ENCODE measurements at regions not wholly inside any gene's neighbourhood (a gene's known extent, or its start where the extent isn't known, plus 50 kb on each side); places are given as distances from the start of the nearest gene placed in this dataset.

GRCh38 chr6:170186941-170187668 lies 103.8 kb downstream of the DLL1 start:
- Mint-ChIP-seq H3K36me3 (no peaks in the 10 kb centered on the region), H3K27me3 (peaks cover 0 to 2% (median 0%) of the 10 kb centered on the region in 5 donors), H3K4me1 (peaks cover 7 to 21% (median 13%) of the 10 kb centered on the region in 4 donors), H3K4me3 (no peak overlapping the region), H3K27ac (no peak overlapping the region), H3K9me3 (peaks cover 0 to 17% (median 0%) of the 10 kb centered on the region in 9 donors)
- POLR2A ChIA-PET = no interaction called here
- no peak for DNase-seq
- ATAC-seq = no peak

GRCh38 chr6:170186006-170186935 lies 104.6 kb downstream of the DLL1 start:
- DNase-seq = peak in 1 of 10 donors; percentile 43
- Mint-ChIP-seq H3K9me3 (peaks cover 0 to 21% (median 0%) of the 10 kb centered on the region in 9 donors), H3K4me3 (no peak overlapping the region), H3K36me3 (no peaks in the 10 kb centered on the region), H3K4me1 (peaks cover 12 to 24% (median 16%) of the 10 kb centered on the region in 4 donors), H3K27me3 (peaks cover 0 to 2% (median 0%) of the 10 kb centered on the region in 5 donors), H3K27ac (no peak overlapping the region)
- POLR2A ChIA-PET = no interaction called here
- ATAC-seq = no peak

- H3K27me3 Mint-ChIP-seq = peaks cover 0 to 2% (median 0%) of the 10 kb centered on the region in 5 donors
- no peaks in the 10 kb centered on the region for H3K36me3 Mint-ChIP-seq
- H3K4me1 Mint-ChIP-seq = peaks cover 12 to 24% (median 16%) of the 10 kb centered on the region in 4 donors
- ATAC-seq = no peak
- POLR2A ChIA-PET = no interaction called here
- H3K4me3 Mint-ChIP-seq = no peak overlapping the region
- no peak for DNase-seq
- H3K9me3 Mint-ChIP-seq = peaks cover 0 to 21% (median 0%) of the 10 kb centered on the region in 9 donors
- no peak overlapping the region for H3K27ac Mint-ChIP-seq
These were observed 105.5 kb downstream of the DLL1 start for GRCh38 chr6:170185175-170185978.

DNA sequence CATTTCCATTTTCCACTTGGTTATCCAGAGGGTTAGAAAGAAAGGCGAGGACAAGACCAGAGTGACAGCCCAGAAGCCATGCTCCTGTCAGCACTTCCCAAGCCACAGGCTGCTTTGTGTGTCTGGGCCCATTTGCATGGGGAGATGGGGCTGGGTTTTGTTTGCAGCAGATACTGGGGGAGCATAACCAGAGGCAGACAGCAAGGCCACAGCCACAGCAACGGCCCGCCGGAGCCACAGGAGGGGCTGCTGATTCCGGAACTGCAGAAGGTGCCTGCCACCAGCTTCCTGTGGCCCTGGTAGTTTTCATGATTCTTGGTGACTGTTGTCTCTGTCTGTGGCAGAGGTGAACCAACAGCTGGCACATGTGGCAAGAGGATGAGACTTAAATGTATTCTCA lies 106.6 kb downstream of the DLL1 start:
- H3K27ac Mint-ChIP-seq = peak overlapping the region in 3 of 10 donors; percentile 10 to 50 (median 29)
- POLR2A ChIA-PET = interaction anchor here (0.6 kb wide), 1 partner anchor 333 kb away, joined by 5 read pairs; no protein-coding TSS in a partner anchor
- DNase-seq (peak in 3 of 10 donors; percentile 22 to 54 (median 31)), ATAC-seq (peak; percentile 41 to 68)
- H3K36me3 Mint-ChIP-seq = no peaks in the 10 kb centered on the region
- H3K4me3 Mint-ChIP-seq = peak overlapping the region in 1 of 10 donors; percentile 33
- H3K4me1 Mint-ChIP-seq = peaks cover 12 to 24% (median 16%) of the 10 kb centered on the region in 4 donors
- H3K9me3 Mint-ChIP-seq = peaks cover 0 to 21% (median 0%) of the 10 kb centered on the region in 9 donors
- no peaks in the 10 kb centered on the region for H3K27me3 Mint-ChIP-seq

GRCh38 chr6:170183521-170183920 lies 107.4 kb downstream of the DLL1 start:
- POLR2A ChIA-PET = no interaction called here
- H3K9me3 Mint-ChIP-seq = peaks cover 0 to 21% (median 0%) of the 10 kb centered on the region in 9 donors
- H3K36me3 Mint-ChIP-seq = no peaks in the 10 kb centered on the region
- ATAC-seq = no peak
- DNase-seq = no peak
- no peaks in the 10 kb centered on the region for H3K27me3 Mint-ChIP-seq
- peak overlapping the region in 5 of 10 donors; percentile 2 to 78 (median 17) for H3K27ac Mint-ChIP-seq
- peaks cover 12 to 24% (median 16%) of the 10 kb centered on the region in 4 donors for H3K4me1 Mint-ChIP-seq
- no peak overlapping the region for H3K4me3 Mint-ChIP-seq

- Mint-ChIP-seq H3K27ac (peak overlapping the region in 1 of 10 donors; percentile 17), H3K36me3 (no peaks in the 10 kb centered on the region), H3K9me3 (peaks cover 0 to 21% (median 0%) of the 10 kb centered on the region in 9 donors), H3K4me1 (peaks cover 12 to 24% (median 16%) of the 10 kb centered on the region in 4 donors), H3K27me3 (no peaks in the 10 kb centered on the region), H3K4me3 (no peak overlapping the region)
- ATAC-seq (no peak), DNase-seq (no peak)
- POLR2A ChIA-PET = no interaction called here
These were observed 108.1 kb downstream of the DLL1 start for GRCh38 chr6:170182781-170183120.

GRCh38 chr6:170182093-170182780 lies 108.6 kb downstream of the DLL1 start:
- DNase-seq = no peak
- Mint-ChIP-seq H3K4me3 (no peak overlapping the region), H3K4me1 (peaks cover 12 to 24% (median 16%) of the 10 kb centered on the region in 4 donors), H3K27me3 (no peaks in the 10 kb centered on the region), H3K9me3 (peaks cover 0 to 21% (median 0%) of the 10 kb centered on the region in 9 donors), H3K36me3 (no peaks in the 10 kb centered on the region), H3K27ac (peak overlapping the region in 3 of 10 donors; percentile 19 to 77 (median 62))
- POLR2A ChIA-PET = no interaction called here
- ATAC-seq = no peak

- POLR2A ChIA-PET = no interaction called here
- ATAC-seq = no peak
- H3K4me3 Mint-ChIP-seq = peak overlapping the region in 1 of 10 donors; percentile 24
- peaks cover 0 to 2% (median 0%) of the 10 kb centered on the region in 3 donors for H3K36me3 Mint-ChIP-seq
- H3K27ac Mint-ChIP-seq = peak overlapping the region in 1 of 10 donors; percentile 50
- H3K27me3 Mint-ChIP-seq = peaks cover 0 to 3% (median 0%) of the 10 kb centered on the region in 5 donors
- no peak for DNase-seq
- peaks cover 0 to 21% (median 0%) of the 10 kb centered on the region in 9 donors for H3K9me3 Mint-ChIP-seq
- H3K4me1 Mint-ChIP-seq = peaks cover 12 to 27% (median 16%) of the 10 kb centered on the region in 4 donors
These were observed 109.6 kb downstream of the DLL1 start for GRCh38 chr6:170181338-170181690.

DNA sequence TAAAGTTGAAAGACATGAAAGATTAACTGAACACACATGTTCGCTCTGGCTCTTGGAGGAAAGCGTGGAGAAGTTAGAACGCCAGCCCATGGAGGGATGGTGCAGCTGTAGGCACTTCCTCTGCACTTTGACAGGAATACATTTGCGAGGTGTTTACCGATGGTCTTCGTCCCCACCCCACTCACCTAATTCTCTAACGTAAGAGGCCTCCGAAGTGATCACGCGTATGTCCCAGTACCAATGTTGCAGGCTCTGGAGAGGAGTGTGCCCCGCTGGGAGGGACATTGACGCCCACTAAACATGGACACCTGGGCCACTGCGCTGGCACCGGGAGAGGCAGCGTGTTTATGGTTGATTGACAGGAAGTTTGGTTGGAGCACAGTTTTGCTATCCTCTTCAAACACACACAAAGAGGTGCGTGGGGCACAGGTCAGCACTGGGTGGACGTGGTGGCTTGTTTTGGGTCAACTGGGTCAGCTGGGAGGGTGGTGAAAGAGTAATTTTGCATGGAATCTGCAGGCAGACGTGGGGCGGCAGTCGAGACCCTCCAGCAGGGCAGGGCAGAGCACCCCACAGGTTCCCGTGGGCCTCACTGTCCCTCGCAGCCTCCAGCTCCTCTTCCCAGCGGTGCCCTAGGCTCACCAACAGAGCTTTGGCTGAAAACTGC lies 110.1 kb downstream of the DLL1 start:
- DNase-seq (no peak), ATAC-seq (no peak)
- Mint-ChIP-seq H3K27me3 (peaks cover 0 to 3% (median 0%) of the 10 kb centered on the region in 5 donors), H3K4me1 (peaks cover 12 to 27% (median 16%) of the 10 kb centered on the region in 4 donors), H3K4me3 (no peak overlapping the region), H3K27ac (no peak overlapping the region), H3K9me3 (peaks cover 0 to 21% (median 0%) of the 10 kb centered on the region in 9 donors), H3K36me3 (peaks cover 0 to 2% (median 0%) of the 10 kb centered on the region in 3 donors)
- POLR2A ChIA-PET = no interaction called here

- Mint-ChIP-seq H3K27ac (no peak overlapping the region), H3K9me3 (peaks cover 0 to 21% (median 0%) of the 10 kb centered on the region in 9 donors), H3K4me1 (peaks cover 12 to 27% (median 14%) of the 10 kb centered on the region in 4 donors), H3K36me3 (peaks cover 0 to 2% (median 0%) of the 10 kb centered on the region in 3 donors), H3K27me3 (peaks cover 0 to 3% (median 0%) of the 10 kb centered on the region in 5 donors), H3K4me3 (no peak overlapping the region)
- DNase-seq (no peak), ATAC-seq (no peak)
- POLR2A ChIA-PET = no interaction called here
These were observed 111.1 kb downstream of the DLL1 start for GRCh38 chr6:170179616-170180324.

All from naive thymus-derived CD8-positive, alpha-beta T cell (primary cell).